ENCODE measurements at regions not wholly inside any gene's neighbourhood (a gene's known extent, or its start where the extent isn't known, plus 50 kb on each side); places are given as distances from the start of the nearest gene placed in this dataset.
"Not testable (repeated sequence)": the region's sequence is repeated elsewhere in the genome, so short reads cannot be mapped to it uniquely, and the experiment has no call there.

DNA sequence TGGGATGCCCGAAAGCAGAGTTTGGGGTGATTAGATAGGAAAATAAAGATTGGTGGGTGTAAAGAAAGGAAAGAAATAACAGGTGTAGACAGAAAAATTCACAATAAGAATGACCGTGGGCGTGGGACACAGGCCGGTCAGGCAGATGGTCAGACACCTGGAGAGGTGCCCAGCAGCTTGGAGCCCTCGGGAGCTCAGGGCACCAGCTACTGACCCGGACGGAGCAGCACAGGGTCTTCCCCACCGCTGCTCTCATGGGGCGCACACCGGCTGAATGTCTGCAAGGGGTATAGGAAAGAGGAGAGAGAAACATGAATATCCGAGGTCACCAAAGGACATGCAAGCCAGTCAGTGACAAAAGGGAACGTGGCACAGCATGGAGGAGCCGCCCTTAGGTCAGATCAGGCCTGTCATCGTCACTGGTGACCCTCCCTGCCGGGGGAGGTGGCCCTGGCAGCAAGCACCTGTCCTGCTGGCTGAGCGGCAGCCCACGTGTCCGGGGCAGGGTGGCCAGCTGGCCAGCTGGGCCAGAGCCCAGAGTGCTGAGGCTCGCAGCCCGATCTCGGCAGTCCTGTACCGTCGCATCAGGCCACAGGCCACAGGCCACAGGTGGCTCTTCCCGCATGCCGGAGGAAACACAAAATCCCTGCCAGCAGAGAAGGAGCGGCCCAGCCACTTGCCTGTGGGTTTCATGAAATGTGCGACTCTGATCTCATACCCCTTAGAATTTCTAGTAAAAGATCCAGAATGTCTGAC, 112.0 kb upstream of the NDUFV2 start:
- TF ChIP-seq EZH2 (IDR thresholded peaks at IDR 0.05; ENCODE audit: low read length) = no peak
- TF ChIP-seq, protein P1, sequence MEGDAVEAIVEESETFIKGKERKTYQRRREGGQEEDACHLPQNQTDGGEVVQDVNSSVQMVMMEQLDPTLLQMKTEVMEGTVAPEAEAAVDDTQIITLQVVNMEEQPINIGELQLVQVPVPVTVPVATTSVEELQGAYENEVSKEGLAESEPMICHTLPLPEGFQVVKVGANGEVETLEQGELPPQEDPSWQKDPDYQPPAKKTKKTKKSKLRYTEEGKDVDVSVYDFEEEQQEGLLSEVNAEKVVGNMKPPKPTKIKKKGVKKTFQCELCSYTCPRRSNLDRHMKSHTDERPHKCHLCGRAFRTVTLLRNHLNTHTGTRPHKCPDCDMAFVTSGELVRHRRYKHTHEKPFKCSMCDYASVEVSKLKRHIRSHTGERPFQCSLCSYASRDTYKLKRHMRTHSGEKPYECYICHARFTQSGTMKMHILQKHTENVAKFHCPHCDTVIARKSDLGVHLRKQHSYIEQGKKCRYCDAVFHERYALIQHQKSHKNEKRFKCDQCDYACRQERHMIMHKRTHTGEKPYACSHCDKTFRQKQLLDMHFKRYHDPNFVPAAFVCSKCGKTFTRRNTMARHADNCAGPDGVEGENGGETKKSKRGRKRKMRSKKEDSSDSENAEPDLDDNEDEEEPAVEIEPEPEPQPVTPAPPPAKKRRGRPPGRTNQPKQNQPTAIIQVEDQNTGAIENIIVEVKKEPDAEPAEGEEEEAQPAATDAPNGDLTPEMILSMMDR (optimal IDR thresholded peaks at IDR 0.05 in 1 of 3, IDR thresholded peaks at IDR 0.05 in 1 of 3, conservative IDR thresholded peaks at IDR 0.05 in 1 of 3; ENCODE audit: extremely low read depth in 1 of 3, insufficient read depth in 2 of 3, low read length in 3 of 3) = no peak
- H3K9me1 ChIP-seq (ENCODE audit: control insufficient read depth, extremely low read depth, insufficient read depth, low read length) = no peaks in the 10 kb centered on the region
- no peaks in the 10 kb centered on the region for H3K27me3 ChIP-seq (ENCODE audit: control insufficient read depth, extremely low read depth, insufficient read depth, low read length)
- no peak overlapping the region for H3K4me2 ChIP-seq (ENCODE audit: control insufficient read depth, extremely low read depth, insufficient read depth, low read depth, low read length)
- H3K4me1 ChIP-seq (ENCODE audit: control insufficient read depth, extremely low read depth, insufficient read depth, low read length) = peaks cover 17% of the 10 kb centered on the region
- no peak for FAIRE-seq
- H3K27ac ChIP-seq (ENCODE audit: control insufficient read depth, insufficient read depth, low read length) = no peak overlapping the region
- no peak overlapping the region for H3K9ac ChIP-seq (ENCODE audit: control insufficient read depth, extremely low read depth, insufficient read depth, low read length)
- DNase-seq (ENCODE audit: low read depth, low spot score) = no peak
- H3K9me3 ChIP-seq (ENCODE audit: control insufficient read depth, low read depth, low read length) = no peaks in the 10 kb centered on the region
- dilution Hi-C loops (cut with MboI; ENCODE audit: extremely low pct_ligation_motif_present, low sequenced_read_pairs) = no loop called here
- no peak overlapping the region for H3K4me3 ChIP-seq (ENCODE audit: control insufficient read depth in 2 of 3, extremely low read depth in 1 of 3, insufficient read depth in 2 of 3, low read depth in 1 of 3, low read length in 3 of 3)
- H2AFZ ChIP-seq (ENCODE audit: control insufficient read depth, low read length) = no peak overlapping the region
- no peaks in the 10 kb centered on the region for H3K36me3 ChIP-seq (ENCODE audit: control insufficient read depth in 2 of 2, extremely low read depth in 1 of 2, insufficient read depth in 2 of 2, low read length in 2 of 2)
- H3K79me2 ChIP-seq (ENCODE audit: control insufficient read depth, insufficient read depth, low read length) = no peaks in the 10 kb centered on the region
- H4K20me1 ChIP-seq (ENCODE audit: control insufficient read depth, extremely low read depth, insufficient read depth, low read length) = no peaks in the 10 kb centered on the region

DNA sequence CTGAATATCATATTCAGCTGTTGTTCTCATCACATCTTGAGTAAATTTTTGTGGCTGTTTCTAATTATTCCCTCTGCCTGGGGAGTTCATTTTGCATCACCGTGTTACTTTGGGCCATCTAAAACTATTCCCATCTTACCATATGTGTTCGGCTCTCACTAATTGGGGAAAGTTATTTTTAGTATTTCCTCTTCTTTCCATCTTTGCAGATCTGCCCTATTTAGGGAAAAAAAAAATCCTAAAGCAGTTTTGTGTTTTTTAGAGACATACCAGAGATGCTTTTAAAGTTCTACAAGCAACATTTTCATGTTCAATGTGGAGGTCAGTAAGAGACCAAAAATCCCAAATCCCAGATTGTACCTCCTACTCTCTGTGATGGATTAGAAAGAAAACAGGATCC, 111.3 kb upstream of the NDUFV2 start:
- Histone ChIP-seq H3K9ac (ENCODE audit: control insufficient read depth, extremely low read depth, insufficient read depth, low read length) (no peak overlapping the region), H3K36me3 (ENCODE audit: control insufficient read depth in 2 of 2, extremely low read depth in 1 of 2, insufficient read depth in 2 of 2, low read length in 2 of 2) (no peaks in the 10 kb centered on the region), H3K9me3 (ENCODE audit: control insufficient read depth, low read depth, low read length) (no peaks in the 10 kb centered on the region), H4K20me1 (ENCODE audit: control insufficient read depth, extremely low read depth, insufficient read depth, low read length) (no peaks in the 10 kb centered on the region), H3K79me2 (ENCODE audit: control insufficient read depth, insufficient read depth, low read length) (no peaks in the 10 kb centered on the region), H3K27ac (ENCODE audit: control insufficient read depth, insufficient read depth, low read length) (no peak overlapping the region), H3K4me2 (ENCODE audit: control insufficient read depth, extremely low read depth, insufficient read depth, low read depth, low read length) (no peak overlapping the region), H2AFZ (ENCODE audit: control insufficient read depth, low read length) (no peak overlapping the region), H3K4me3 (ENCODE audit: control insufficient read depth in 2 of 3, extremely low read depth in 1 of 3, insufficient read depth in 2 of 3, low read depth in 1 of 3, low read length in 3 of 3) (no peak overlapping the region), H3K9me1 (ENCODE audit: control insufficient read depth, extremely low read depth, insufficient read depth, low read length) (no peaks in the 10 kb centered on the region), H3K27me3 (ENCODE audit: control insufficient read depth, extremely low read depth, insufficient read depth, low read length) (no peaks in the 10 kb centered on the region), H3K4me1 (ENCODE audit: control insufficient read depth, extremely low read depth, insufficient read depth, low read length) (peaks cover 17% of the 10 kb centered on the region)
- DNase-seq (ENCODE audit: low read depth, low spot score) (no peak), FAIRE-seq (no peak)
- dilution Hi-C loops (cut with MboI; ENCODE audit: extremely low pct_ligation_motif_present, low sequenced_read_pairs) = no loop called here
- TF ChIP-seq EZH2 (IDR thresholded peaks at IDR 0.05; ENCODE audit: low read length) = no peak
- TF ChIP-seq, protein P1 (optimal IDR thresholded peaks at IDR 0.05 in 1 of 3, IDR thresholded peaks at IDR 0.05 in 1 of 3, conservative IDR thresholded peaks at IDR 0.05 in 1 of 3; ENCODE audit: extremely low read depth in 1 of 3, insufficient read depth in 2 of 3, low read length in 3 of 3) = no peak

DNA sequence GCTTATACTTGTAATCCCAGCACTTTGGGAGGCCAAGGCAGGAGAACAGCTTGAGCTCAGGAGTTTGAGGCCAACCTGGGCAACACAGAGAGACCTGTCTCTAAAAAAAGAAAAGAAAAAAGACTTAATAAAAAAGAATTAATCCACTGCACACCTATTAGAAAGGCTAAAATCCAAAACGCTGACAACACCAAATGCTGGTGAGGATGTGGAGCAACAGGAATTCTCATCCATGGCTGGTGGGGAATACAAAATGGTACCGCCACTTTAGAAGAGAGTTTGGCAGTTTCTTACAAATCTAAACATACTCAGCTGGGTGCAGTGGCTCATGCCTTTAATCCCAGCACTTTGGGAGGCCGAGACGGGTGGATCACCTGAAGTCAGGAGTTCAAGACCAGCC, 110.0 kb upstream of the NDUFV2 start:
- H3K4me2 ChIP-seq (ENCODE audit: control insufficient read depth, extremely low read depth, insufficient read depth, low read depth, low read length); H3K9me1 ChIP-seq (ENCODE audit: control insufficient read depth, extremely low read depth, insufficient read depth, low read length); H3K9ac ChIP-seq (ENCODE audit: control insufficient read depth, extremely low read depth, insufficient read depth, low read length); H2AFZ ChIP-seq (ENCODE audit: control insufficient read depth, low read length); H3K4me3 ChIP-seq (ENCODE audit: control insufficient read depth in 2 of 3, extremely low read depth in 1 of 3, insufficient read depth in 2 of 3, low read depth in 1 of 3, low read length in 3 of 3); H3K36me3 ChIP-seq (ENCODE audit: control insufficient read depth in 2 of 2, extremely low read depth in 1 of 2, insufficient read depth in 2 of 2, low read length in 2 of 2); H3K79me2 ChIP-seq (ENCODE audit: control insufficient read depth, insufficient read depth, low read length); H3K9me3 ChIP-seq (ENCODE audit: control insufficient read depth, low read depth, low read length); dilution Hi-C loops (cut with MboI; ENCODE audit: extremely low pct_ligation_motif_present, low sequenced_read_pairs); H3K27me3 ChIP-seq (ENCODE audit: control insufficient read depth, extremely low read depth, insufficient read depth, low read length); H3K27ac ChIP-seq (ENCODE audit: control insufficient read depth, insufficient read depth, low read length); H4K20me1 ChIP-seq (ENCODE audit: control insufficient read depth, extremely low read depth, insufficient read depth, low read length); FAIRE-seq; DNase-seq (ENCODE audit: low read depth, low spot score): not testable (repeated sequence)
- peaks cover 12% of the 10 kb centered on the region for H3K4me1 ChIP-seq (ENCODE audit: control insufficient read depth, extremely low read depth, insufficient read depth, low read length)
